Uterus (tissue), 3 donors: ENCODE measurements at regions not wholly inside any gene's neighbourhood (a gene's known extent, or its start where the extent isn't known, plus 50 kb on each side); places are given as distances from the start of the nearest gene placed in this dataset.

Source experiments
- DNase-seq, 2 donors: peaks; one replicate each; pipeline ENCODE4 v3.0.0-alpha.2; 2019 to 2020
- H3K27ac ChIP-seq, 2 donors: fragments of 200-600 bp; sonication (generic); 1 replicate in 1 of 2; 2 replicates in 1 of 2; pipeline ENCODE4 v1.5.1; 2016 to 2018
- H3K27me3 ChIP-seq, 2 donors: fragments of 200-600 bp; sonication (generic); one replicate each; pipeline ENCODE4 v1.5.1; 2018 to 2019; ENCODE audit warnings: control low read depth in 1 of 2
- H3K36me3 ChIP-seq, 2 donors: fragments of 200-600 bp; sonication (generic); one replicate each; pipeline ENCODE4 v1.5.1; 2019; ENCODE audit warnings: control low read depth in 1 of 2
- H3K4me1 ChIP-seq, 2 donors: fragments of 200-600 bp; sonication (generic); one replicate each; pipeline ENCODE4 v1.5.1; 2018 to 2019; ENCODE audit warnings: control low read depth in 1 of 2
- H3K4me3 ChIP-seq, 2 donors: fragments of 200-600 bp; sonication (generic); 1 replicate in 1 of 2; 2 replicates in 1 of 2; pipeline ENCODE4 v1.5.1; 2018 to 2019; ENCODE audit warnings: mild to moderate bottlenecking in 1 of 2
- H3K9me3 ChIP-seq, 2 donors: fragments of 200-600 bp; sonication (generic); one replicate each; pipeline ENCODE4 v1.5.1; 2019; ENCODE audit warnings: control low read depth in 1 of 2
- POLR2A ChIP-seq, 2 donors: fragments of 450-650 bp; IDR thresholded peaks; one replicate each; pipeline ENCODE4 v1.6.1; 2016; ENCODE audit warnings: antibody characterized with exemption in 2 of 2, mild to moderate bottlenecking in 1 of 2, moderate library complexity in 1 of 2
- intact Hi-C: fragments of 100-400 bp; cut with DNase I; formaldehyde crosslinking; loops from one replicate; pipeline ENCODE4 v1.15.1; 2023; ENCODE audit warnings: low total_unique reads
- TF ChIP-seq, protein P1 (sequence below), 4 experiments: fragments of 200-600 bp in 2 of 4; fragments of 450-650 bp in 2 of 4; sonication (generic) in 2 of 4; IDR thresholded peaks; one replicate each; pipeline ENCODE4 v1.5.1; 2016 to 2019; ENCODE audit warnings: antibody characterized with exemption in 4 of 4, mild to moderate bottlenecking in 2 of 4, moderate library complexity in 1 of 4
- donor health status: DM: yes; HTN: yes; CAD: no.

DNA sequence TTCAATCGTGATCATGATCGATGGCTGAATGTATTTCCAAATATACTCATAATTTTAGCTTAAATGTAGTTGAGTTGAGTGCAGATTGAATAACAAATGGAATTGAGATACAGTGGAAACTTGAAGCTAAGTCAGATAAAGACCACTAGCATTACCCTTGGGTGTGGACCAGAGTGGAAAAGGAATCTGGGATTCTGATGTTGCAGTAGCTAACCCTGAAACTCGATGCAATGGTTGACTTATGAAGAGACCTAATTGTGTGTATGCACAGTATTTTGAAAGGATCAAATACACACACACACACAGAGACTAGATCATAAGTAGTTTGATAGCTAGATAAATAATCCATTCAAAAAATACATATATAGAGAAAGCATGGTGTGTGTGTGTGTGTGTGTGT, 135.8 kb downstream of the RXFP2 start:
- no peaks in the 10 kb centered on the region for H3K36me3 ChIP-seq
- no peaks in the 10 kb centered on the region for H3K4me1 ChIP-seq
- no peaks in the 10 kb centered on the region for H3K9me3 ChIP-seq
- TF ChIP-seq, protein P1, sequence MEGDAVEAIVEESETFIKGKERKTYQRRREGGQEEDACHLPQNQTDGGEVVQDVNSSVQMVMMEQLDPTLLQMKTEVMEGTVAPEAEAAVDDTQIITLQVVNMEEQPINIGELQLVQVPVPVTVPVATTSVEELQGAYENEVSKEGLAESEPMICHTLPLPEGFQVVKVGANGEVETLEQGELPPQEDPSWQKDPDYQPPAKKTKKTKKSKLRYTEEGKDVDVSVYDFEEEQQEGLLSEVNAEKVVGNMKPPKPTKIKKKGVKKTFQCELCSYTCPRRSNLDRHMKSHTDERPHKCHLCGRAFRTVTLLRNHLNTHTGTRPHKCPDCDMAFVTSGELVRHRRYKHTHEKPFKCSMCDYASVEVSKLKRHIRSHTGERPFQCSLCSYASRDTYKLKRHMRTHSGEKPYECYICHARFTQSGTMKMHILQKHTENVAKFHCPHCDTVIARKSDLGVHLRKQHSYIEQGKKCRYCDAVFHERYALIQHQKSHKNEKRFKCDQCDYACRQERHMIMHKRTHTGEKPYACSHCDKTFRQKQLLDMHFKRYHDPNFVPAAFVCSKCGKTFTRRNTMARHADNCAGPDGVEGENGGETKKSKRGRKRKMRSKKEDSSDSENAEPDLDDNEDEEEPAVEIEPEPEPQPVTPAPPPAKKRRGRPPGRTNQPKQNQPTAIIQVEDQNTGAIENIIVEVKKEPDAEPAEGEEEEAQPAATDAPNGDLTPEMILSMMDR (IDR thresholded peaks at IDR 0.05) = no peak
- TF ChIP-seq POLR2A (IDR thresholded peaks at IDR 0.05) = no peak
- H3K4me3 ChIP-seq = no peak overlapping the region
- no peak overlapping the region for H3K27ac ChIP-seq
- intact Hi-C loops = no loop called here
- H3K27me3 ChIP-seq = no peaks in the 10 kb centered on the region
- DNase-seq = no peak

DNA sequence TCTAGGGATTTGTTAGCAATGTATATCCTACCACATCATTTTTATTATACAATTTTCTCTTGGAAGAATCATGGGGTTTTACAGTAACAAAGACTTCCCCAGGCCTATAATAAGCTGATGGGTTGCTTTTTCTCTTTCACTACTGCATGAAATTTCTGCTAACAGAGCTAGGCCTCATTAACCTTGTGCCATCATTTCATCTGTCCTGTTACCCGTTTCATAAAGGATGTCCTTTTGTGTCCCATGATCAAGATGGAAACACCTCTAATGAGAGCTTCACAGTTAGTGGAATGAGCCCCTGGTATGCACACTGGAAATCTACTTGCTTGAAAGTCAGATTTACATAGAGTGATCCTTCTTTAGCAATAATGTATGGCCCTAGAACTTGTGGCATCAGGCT, 138.7 kb downstream of the RXFP2 start:
- DNase-seq = no peak
- Histone ChIP-seq H3K4me1 (no peaks in the 10 kb centered on the region), H3K27me3 (no peaks in the 10 kb centered on the region), H3K36me3 (no peaks in the 10 kb centered on the region), H3K4me3 (no peak overlapping the region), H3K27ac (no peak overlapping the region), H3K9me3 (no peaks in the 10 kb centered on the region)
- TF ChIP-seq, protein P1 (IDR thresholded peaks at IDR 0.05) = no peak
- no peak for TF ChIP-seq POLR2A (IDR thresholded peaks at IDR 0.05)
- intact Hi-C loops = no loop called here

DNA sequence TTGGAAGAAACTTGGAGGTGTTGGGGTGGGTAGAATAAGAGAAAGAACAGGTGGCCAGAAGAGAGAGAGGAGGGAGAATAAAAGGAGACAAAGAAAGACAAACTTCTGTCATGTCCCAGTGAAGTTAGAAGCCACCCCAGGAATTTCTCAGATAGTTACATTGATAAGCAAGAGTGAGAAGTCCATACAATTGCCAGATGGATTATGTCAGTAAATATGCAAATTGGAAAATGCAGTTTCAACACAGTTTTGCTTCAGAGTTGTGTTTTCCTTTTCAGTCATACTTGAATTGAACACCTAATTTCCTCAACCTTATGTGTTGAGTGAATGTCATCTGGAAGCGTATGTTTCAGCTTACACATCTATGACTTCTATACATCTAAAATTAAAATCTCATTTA, 139.2 kb downstream of the RXFP2 start:
- no peak for TF ChIP-seq POLR2A (IDR thresholded peaks at IDR 0.05)
- TF ChIP-seq, protein P1 (IDR thresholded peaks at IDR 0.05) = no peak
- intact Hi-C loops = no loop called here
- no peaks in the 10 kb centered on the region for H3K9me3 ChIP-seq

DNA sequence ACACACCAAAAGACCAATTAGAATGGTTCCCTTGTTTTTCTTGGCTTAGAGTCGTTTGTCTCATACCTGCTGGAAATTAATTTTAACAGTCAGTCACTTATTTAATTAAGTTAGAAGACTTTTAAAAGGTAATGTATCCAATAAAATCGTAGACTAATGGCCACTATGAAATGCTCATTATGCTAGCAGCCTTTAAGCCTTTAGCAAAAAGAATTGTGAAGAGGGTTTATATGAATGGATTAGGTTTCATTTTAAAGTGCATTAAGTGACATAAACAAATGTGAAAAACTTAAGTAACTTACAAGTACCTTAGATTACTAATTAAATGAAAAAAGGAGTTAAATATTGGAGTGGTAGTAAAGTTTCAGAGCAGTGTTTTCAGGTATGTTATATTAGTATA, 139.6 kb downstream of the RXFP2 start:
- Histone ChIP-seq H3K36me3 (no peaks in the 10 kb centered on the region), H3K4me1 (no peaks in the 10 kb centered on the region), H3K4me3 (no peak overlapping the region), H3K9me3 (no peaks in the 10 kb centered on the region), H3K27ac (no peak overlapping the region), H3K27me3 (no peaks in the 10 kb centered on the region)
- DNase-seq = no peak
- TF ChIP-seq, protein P1 (IDR thresholded peaks at IDR 0.05) = no peak
- TF ChIP-seq POLR2A (IDR thresholded peaks at IDR 0.05) = no peak
- intact Hi-C loops = no loop called here

More for the DNA sequence above, 139.2 kb downstream of the RXFP2 start:
- Histone ChIP-seq H3K4me1 (no peaks in the 10 kb centered on the region), H3K27ac (no peak overlapping the region), H3K36me3 (no peaks in the 10 kb centered on the region), H3K4me3 (no peak overlapping the region), H3K27me3 (no peaks in the 10 kb centered on the region)
- DNase-seq = no peak

DNA sequence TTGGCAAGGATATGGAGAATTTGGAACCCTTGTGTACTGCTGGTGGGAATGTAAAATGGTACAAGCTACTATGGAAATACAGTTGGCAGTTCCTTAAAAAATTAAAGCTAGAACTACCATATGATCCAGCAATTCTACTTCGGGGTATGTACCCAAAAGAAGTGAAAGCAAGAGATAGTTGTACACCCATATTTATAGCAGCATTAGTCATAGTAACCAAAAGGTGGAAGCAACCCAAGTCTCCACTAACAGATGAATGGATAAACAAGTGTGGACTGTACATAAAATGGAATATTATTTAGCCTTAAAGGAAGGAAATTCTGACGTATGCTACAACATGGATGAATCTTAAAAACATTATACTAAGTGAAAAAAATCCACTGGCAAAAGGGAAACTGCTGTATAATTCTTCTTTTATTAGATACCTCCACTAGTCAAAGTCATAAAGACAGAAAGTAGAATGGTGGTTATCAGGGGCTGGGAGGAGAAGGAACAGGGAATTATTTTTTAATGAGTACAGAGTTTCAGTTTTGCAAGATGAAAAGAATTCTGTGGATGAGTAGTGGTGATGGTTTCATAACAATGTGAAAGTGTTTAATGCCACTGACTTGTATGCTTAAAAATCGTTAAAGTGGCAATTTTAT, 141.6 kb downstream of the RXFP2 start:
- DNase-seq = no peak
- Histone ChIP-seq H3K27ac (peak overlapping the region; percentile 24 to 49), H3K4me3 (no peak overlapping the region), H3K4me1 (no peaks in the 10 kb centered on the region), H3K9me3 (no peaks in the 10 kb centered on the region), H3K36me3 (no peaks in the 10 kb centered on the region), H3K27me3 (no peaks in the 10 kb centered on the region)
- intact Hi-C loops = no loop called here
- TF ChIP-seq, protein P1 (IDR thresholded peaks at IDR 0.05) = no peak
- TF ChIP-seq POLR2A (IDR thresholded peaks at IDR 0.05) = no peak
